OCI-LY3 (cell line): ENCODE measurements at regions not wholly inside any gene's neighbourhood (a gene's known extent, or its start where the extent isn't known, plus 50 kb on each side); places are given as distances from the start of the nearest gene placed in this dataset.
A peak's percentile ranks its signal among the peaks of the same experiment; 100 is the strongest.

Source experiments
- H2AFZ ChIP-seq: fragments of 200-600, 300-600 bp; shearing (Covaris generic); 2 replicates; pipeline ENCODE4 v1.6.0; 2014; ENCODE audit warnings: antibody characterized with exemption, low read depth, low read length
- H3K27ac ChIP-seq: fragments of 200-600, 300-600 bp; sonication (generic); 2 replicates; pipeline ENCODE4 v1.5.1; 2014; ENCODE audit warnings: mild to moderate bottlenecking, low read length, moderate library complexity, mixed read lengths
- H3K27me3 ChIP-seq: fragments of 200-600, 300-600 bp; sonication (generic); 2 replicates; pipeline ENCODE4 v1.6.1; 2014; ENCODE audit warnings: low read depth, low read length, mixed read lengths
- H3K36me3 ChIP-seq: fragments of 200-600, 300-600 bp; sonication (generic); replicated peaks from 2 replicates; pipeline ENCODE3; 2014; ENCODE audit warnings: low read depth, low read length, mixed read lengths
- H3K4me1 ChIP-seq: fragments of 300-600, 200-600 bp; sonication (generic); 2 replicates; pipeline ENCODE4 v1.6.1; 2014; ENCODE audit warnings: low read length, mixed read lengths
- H3K4me2 ChIP-seq: fragments of 200-600, 300-600 bp; sonication (generic); 2 replicates; pipeline ENCODE4 v1.6.1; 2014; ENCODE audit warnings: low read length, mixed read lengths
- H3K4me3 ChIP-seq: fragments of 300-600, 200-600 bp; sonication (generic); 2 replicates; pipeline ENCODE4 v1.5.1; 2014; ENCODE audit warnings: antibody characterized with exemption, mild to moderate bottlenecking, low read length, moderate library complexity
- H3K79me2 ChIP-seq: fragments of 300-600, 200-600 bp; shearing (Covaris generic); 2 replicates; pipeline ENCODE4 v1.6.1; 2014; ENCODE audit warnings: mild to moderate bottlenecking, low read length, mixed read lengths
- H3K9ac ChIP-seq: fragments of 300-600, 200-600 bp; shearing (Covaris generic); 2 replicates; pipeline ENCODE4 v1.6.0; 2014; ENCODE audit warnings: mild to moderate bottlenecking, low read length, moderate library complexity
- H3K9me3 ChIP-seq: fragments of 200-600, 300-600 bp; shearing (Covaris generic); 2 replicates; pipeline ENCODE4 v1.6.1; 2014; ENCODE audit warnings: low read length, mixed read lengths; ENCODE audit not compliant: insufficient read depth
- H4K20me1 ChIP-seq: fragments of 200-600, 300-600 bp; sonication (generic); 2 replicates; pipeline ENCODE4 v1.6.1; 2016; ENCODE audit warnings: low read length, mixed read lengths; ENCODE audit not compliant: insufficient read depth
- EZH2phosphoT487 ChIP-seq: fragments of 200-600 bp; shearing (Covaris generic); IDR thresholded peaks from 2 replicates; pipeline ENCODE4 v1.6.1; 2018; ENCODE audit warnings: antibody characterized with exemption, mixed run types, low read depth
- TF ChIP-seq, protein P1 (sequence below): fragments of 200-600, 300-600 bp; sonication (generic); IDR thresholded peaks from 2 replicates; pipeline ENCODE4 v1.5.1; 2014; ENCODE audit warnings: antibody characterized with exemption, low read length, low read depth

DNA sequence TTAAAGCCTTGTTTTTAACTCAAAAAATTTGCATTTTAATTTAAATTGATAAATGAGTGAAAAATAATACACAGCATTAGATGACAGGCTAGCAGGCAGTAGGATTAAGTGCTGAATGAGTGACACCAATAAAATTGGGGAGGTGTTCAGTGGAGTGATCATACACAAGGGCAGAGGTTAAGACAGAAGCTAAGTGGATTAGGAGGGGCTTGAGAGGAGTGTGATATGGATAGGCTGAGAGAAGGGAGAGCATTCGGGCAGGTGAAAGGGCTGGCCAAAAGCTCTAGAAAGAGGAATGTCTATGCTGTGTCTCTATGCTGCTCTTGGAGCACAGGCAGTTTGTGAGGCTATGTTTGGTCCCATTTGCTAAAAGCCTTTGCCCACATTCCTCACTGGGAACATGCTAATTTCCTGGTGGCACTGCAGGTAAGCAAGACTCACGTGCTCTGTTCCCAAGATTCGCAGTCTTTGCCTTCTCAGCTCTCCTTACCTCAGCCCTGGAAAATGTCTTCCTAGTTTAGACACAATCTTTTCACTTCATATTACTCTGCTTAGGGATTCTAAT lies 52.8 kb upstream of the CCSER1 start:
- Histone ChIP-seq H3K9ac (no peak overlapping the region), H3K79me2 (no peaks in the 10 kb centered on the region), H2AFZ (peak overlapping the region; percentile 30; the same call in 1 of the 2 replicates), H3K4me1 (peaks cover 70% of the 10 kb centered on the region), H3K36me3 (peaks cover 6% of the 10 kb centered on the region), H3K27me3 (no peaks in the 10 kb centered on the region), H3K27ac (peak overlapping the region; percentile 14; the same call in 1 of the 2 replicates), H3K4me3 (peak overlapping the region; percentile 1; the same call in 1 of the 2 replicates), H3K9me3 (no peaks in the 10 kb centered on the region), H4K20me1 (no peaks in the 10 kb centered on the region), H3K4me2 (peak overlapping the region; percentile 34)
- TF ChIP-seq, protein P1, sequence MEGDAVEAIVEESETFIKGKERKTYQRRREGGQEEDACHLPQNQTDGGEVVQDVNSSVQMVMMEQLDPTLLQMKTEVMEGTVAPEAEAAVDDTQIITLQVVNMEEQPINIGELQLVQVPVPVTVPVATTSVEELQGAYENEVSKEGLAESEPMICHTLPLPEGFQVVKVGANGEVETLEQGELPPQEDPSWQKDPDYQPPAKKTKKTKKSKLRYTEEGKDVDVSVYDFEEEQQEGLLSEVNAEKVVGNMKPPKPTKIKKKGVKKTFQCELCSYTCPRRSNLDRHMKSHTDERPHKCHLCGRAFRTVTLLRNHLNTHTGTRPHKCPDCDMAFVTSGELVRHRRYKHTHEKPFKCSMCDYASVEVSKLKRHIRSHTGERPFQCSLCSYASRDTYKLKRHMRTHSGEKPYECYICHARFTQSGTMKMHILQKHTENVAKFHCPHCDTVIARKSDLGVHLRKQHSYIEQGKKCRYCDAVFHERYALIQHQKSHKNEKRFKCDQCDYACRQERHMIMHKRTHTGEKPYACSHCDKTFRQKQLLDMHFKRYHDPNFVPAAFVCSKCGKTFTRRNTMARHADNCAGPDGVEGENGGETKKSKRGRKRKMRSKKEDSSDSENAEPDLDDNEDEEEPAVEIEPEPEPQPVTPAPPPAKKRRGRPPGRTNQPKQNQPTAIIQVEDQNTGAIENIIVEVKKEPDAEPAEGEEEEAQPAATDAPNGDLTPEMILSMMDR, result no peak
- no peak for TF ChIP-seq EZH2phosphoT487
